ENCODE measurements at regions not wholly inside any gene's neighbourhood (a gene's known extent, or its start where the extent isn't known, plus 50 kb on each side); places are given as distances from the start of the nearest gene placed in this dataset.

DNA sequence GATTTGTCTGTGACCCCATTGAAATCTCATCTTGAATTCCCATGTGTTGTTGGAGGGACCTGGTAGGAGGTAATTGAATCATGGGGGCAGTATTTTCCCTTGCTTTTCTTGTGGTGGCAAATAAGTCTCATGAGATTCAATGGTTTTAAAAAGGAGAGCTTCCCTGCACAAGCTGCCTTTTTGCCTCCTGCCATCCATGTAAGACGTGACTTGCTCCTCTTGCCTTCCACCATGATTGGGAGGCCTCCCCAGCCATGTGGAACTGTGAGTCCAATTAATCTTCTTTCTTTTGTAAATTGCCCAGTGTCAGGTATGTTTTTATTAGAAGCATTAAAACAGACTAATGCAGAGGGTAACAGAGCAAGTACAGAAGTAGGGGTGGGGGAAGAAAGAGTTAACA is 1097.0 kb upstream of the ADGRB3 start:
- no peak for FAIRE-seq
- H4K8ac ChIP-seq (ENCODE audit: extremely low read depth, insufficient read depth, low read length) = no peak overlapping the region
- H4K5ac ChIP-seq (ENCODE audit: insufficient read length, low read depth, low read length) = no peak overlapping the region

More for the DNA sequence above, 1097.0 kb upstream of the ADGRB3 start:
- no peak overlapping the region for H2AFZ ChIP-seq (ENCODE audit: low read length)
- no peaks in the 10 kb centered on the region for H3K4me1 ChIP-seq (replicated peaks in 1 of 4; ENCODE audit: control insufficient read depth in 3 of 4, insufficient read depth in 4 of 4, low read length in 3 of 4)
- no peak overlapping the region for H3K56ac ChIP-seq (replicated peaks; ENCODE audit: insufficient read length, low read depth, low read length)
- H3K36me3 ChIP-seq (ENCODE audit: control insufficient read depth in 2 of 4, insufficient read depth in 4 of 4, low read length in 3 of 4) = no peaks in the 10 kb centered on the region
- WGBS, 2 experiments (ENCODE audit: extremely low coverage in 1 of 2, insufficient coverage in 1 of 2, insufficient read length in 1 of 2, insufficient replicate concordance in 2 of 2, low coverage in 1 of 2, low lambda C conversion rate in 2 of 2, missing lambda C conversion rate in 1 of 2) = 93% methylated on average over 1 of the region's 1 CpG; no CpG with 5 or more reads in 1 of the 2 experiments
- no peaks in the 10 kb centered on the region for H4K20me1 ChIP-seq (replicated peaks in 1 of 2; ENCODE audit: control insufficient read depth in 1 of 2, insufficient read depth in 2 of 2, low read length in 2 of 2)
- ChIA-PET POLR2A (ENCODE audit: partially characterized antibody) (no interaction called here), CTCF (ENCODE audit: partially characterized antibody) (no interaction called here)
- H2BK5ac ChIP-seq (ENCODE audit: low read depth, low read length) = no peak overlapping the region
- no peak overlapping the region for H3K4ac ChIP-seq (replicated peaks; ENCODE audit: insufficient read length, low read depth, low read length)
- no peak overlapping the region for H3K9ac ChIP-seq (replicated peaks in 1 of 4; ENCODE audit: extremely low read depth in 1 of 4, low read depth in 3 of 4, low read length in 3 of 4)
- H3K79me2 ChIP-seq (ENCODE audit: control insufficient read depth in 1 of 2, insufficient read depth in 2 of 2, low read length in 2 of 2) = no peaks in the 10 kb centered on the region
- H2BK12ac ChIP-seq (ENCODE audit: low read depth, low read length) = no peak overlapping the region
- no peak overlapping the region for H2BK15ac ChIP-seq (ENCODE audit: low read length)
- H3K27ac ChIP-seq (ENCODE audit: low read depth, low read length) = no peak overlapping the region
- no peaks in the 10 kb centered on the region for H3K79me1 ChIP-seq (ENCODE audit: low read depth, low read length)
- H3K27me3 ChIP-seq (replicated peaks in 1 of 4; ENCODE audit: control insufficient read depth in 3 of 4, extremely low read depth in 1 of 4, insufficient read depth in 3 of 4, low read length in 3 of 4) = no peaks in the 10 kb centered on the region
- no peak overlapping the region for H2BK120ac ChIP-seq (replicated peaks; ENCODE audit: low read depth, low read length)
- no peak overlapping the region for H3K4me2 ChIP-seq (ENCODE audit: insufficient read depth in 1 of 2, low read depth in 2 of 2, low read length in 2 of 2)
- no peak overlapping the region for H3K14ac ChIP-seq (ENCODE audit: insufficient read length)
- TF ChIP-seq EGR1 (IDR thresholded peaks at IDR 0.05; ENCODE audit: borderline replicate concordance, low read depth, low read length) (no peak), TAF7 (optimal IDR thresholded peaks at IDR 0.05; ENCODE audit: borderline replicate concordance, low read depth, low read length) (no peak), SRF (IDR thresholded peaks at IDR 0.05; ENCODE audit: low read depth, low read length) (no peak)
- no peak for DNase-seq (ENCODE audit: low read depth in 1 of 2, low spot score in 2 of 2)
- peaks cover 1% of the 10 kb centered on the region; the same call in 1 of the 2 replicates for H3K23me2 ChIP-seq (ENCODE audit: low read depth, low read length)
- no peak overlapping the region for H2BK20ac ChIP-seq (ENCODE audit: low read length)
- H3K9me3 ChIP-seq (ENCODE audit: insufficient read depth in 2 of 2, low read depth in 1 of 2, low read length in 1 of 2) = peaks cover 7 to 9% of the 10 kb centered on the region in 2 experiments
- no peak overlapping the region for H4K91ac ChIP-seq (replicated peaks; ENCODE audit: insufficient read length, low read length)
- H2AK5ac ChIP-seq (ENCODE audit: low read depth, low read length) = no peak overlapping the region
- no peak overlapping the region for H3K23ac ChIP-seq (ENCODE audit: insufficient read length)
- no peak overlapping the region for H3K18ac ChIP-seq (ENCODE audit: extremely low read depth, low read length)
- H3K4me3 ChIP-seq (ENCODE audit: extremely low read depth in 1 of 4, insufficient read depth in 2 of 4, low read depth in 3 of 4, low read length in 4 of 4) = no peak overlapping the region

All from H1 (cell line).